SH-SY5Y (cell line): ENCODE measurements at regions not wholly inside any gene's neighbourhood (a gene's known extent, or its start where the extent isn't known, plus 50 kb on each side); places are given as distances from the start of the nearest gene placed in this dataset.

Source experiments
- GATA2 ChIP-seq: IDR thresholded peaks from 2 replicates; pipeline ENCODE4 v1.6.1; 2011; ENCODE audit warnings: mild to moderate bottlenecking, low read depth, low read length
- GATA3 ChIP-seq: IDR thresholded peaks from 2 replicates; pipeline ENCODE4 v1.6.1; 2011; ENCODE audit warnings: low read depth, mild to moderate bottlenecking, low read length, moderate library complexity

DNA sequence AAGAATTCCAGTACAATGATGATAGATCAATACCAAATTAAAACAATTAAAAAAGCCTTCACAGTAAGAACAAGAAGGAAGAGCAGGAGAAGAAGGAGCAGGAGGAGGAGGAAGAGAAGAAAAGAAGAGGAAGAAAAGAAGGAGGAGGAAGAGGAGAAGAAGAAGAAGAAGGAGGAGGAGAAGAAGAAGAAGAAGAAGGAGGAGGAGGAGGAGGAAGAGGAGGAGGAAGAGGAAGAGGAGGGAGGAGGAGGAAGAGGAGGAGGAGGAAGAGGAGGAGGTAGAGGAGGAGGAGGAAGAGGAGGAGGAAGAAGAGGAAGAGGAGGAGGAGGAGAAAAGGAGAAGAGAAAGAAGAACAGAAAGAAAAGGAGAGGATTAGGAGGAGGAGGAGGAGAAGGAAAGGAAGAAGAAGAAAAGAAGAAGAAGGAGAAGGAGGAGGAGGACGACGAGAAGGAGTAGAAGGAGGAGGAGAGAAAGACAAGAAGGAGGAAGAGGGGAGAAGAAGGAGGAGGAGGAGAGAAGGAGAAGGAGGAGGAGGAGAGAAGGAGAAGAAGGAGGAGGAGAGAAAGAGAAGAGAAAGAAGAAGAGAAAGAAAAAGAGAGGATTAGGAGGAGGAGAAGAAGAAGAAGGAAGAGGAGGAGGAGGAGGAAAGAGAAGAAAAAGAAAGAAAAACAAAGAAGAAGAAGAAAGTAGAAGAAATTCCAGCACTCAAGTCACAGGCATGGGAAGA lies 68.5 kb upstream of the GRIK3 start:
- TF ChIP-seq GATA3 (no peak), GATA2 (no peak)
